SJCRH30 (cell line): ENCODE measurements at regions not wholly inside any gene's neighbourhood (a gene's known extent, or its start where the extent isn't known, plus 50 kb on each side); places are given as distances from the start of the nearest gene placed in this dataset.
A peak's percentile ranks its signal among the peaks of the same experiment; 100 is the strongest.

Experiments used
- DNase-seq, 2 experiments: peaks; one replicate each; pipeline ENCODE4 v3.0.0-alpha.2; 2015 to 2020
- H3K27ac ChIP-seq: fragments of 250-450 bp; sonication (Bioruptor Pico); 2 replicates; pipeline ENCODE4 v1.5.1; 2020; ENCODE audit warnings: mild to moderate bottlenecking, moderate library complexity
- H3K27me3 ChIP-seq: fragments of 250-450 bp; sonication (Bioruptor Pico); 2 replicates; pipeline ENCODE4 v1.5.1; 2020; ENCODE audit warnings: mild to moderate bottlenecking, moderate library complexity
- H3K36me3 ChIP-seq: fragments of 250-450 bp; sonication (Bioruptor Pico); 2 replicates; pipeline ENCODE4 v1.5.1; 2020; ENCODE audit warnings: mild to moderate bottlenecking, moderate library complexity
- H3K4me1 ChIP-seq: fragments of 250-450 bp; sonication (Bioruptor Pico); 2 replicates; pipeline ENCODE4 v1.5.1; 2020; ENCODE audit warnings: mild to moderate bottlenecking, moderate library complexity
- H3K4me3 ChIP-seq: fragments of 250-450 bp; sonication (Bioruptor Pico); 2 replicates; pipeline ENCODE4 v1.5.1; 2020; ENCODE audit warnings: mild to moderate bottlenecking, moderate library complexity
- H3K9me3 ChIP-seq: fragments of 250-450 bp; sonication (Bioruptor Pico); replicated peaks from 2 replicates; pipeline ENCODE4 v1.5.1; 2020; ENCODE audit warnings: mild to moderate bottlenecking, moderate library complexity

- no peak for DNase-seq
- Histone ChIP-seq H3K36me3 (no peaks in the 10 kb centered on the region), H3K9me3 (no peaks in the 10 kb centered on the region), H3K27me3 (no peaks in the 10 kb centered on the region), H3K4me1 (peaks cover 10% of the 10 kb centered on the region; the same call in 1 of the 2 replicates), H3K4me3 (no peak overlapping the region), H3K27ac (no peak overlapping the region)
These were observed 54.5 kb upstream of the EXOC1L start for GRCh38 chr4:55765070-55765469.

GRCh38 chr4:55768291-55768690, 51.3 kb upstream of the EXOC1L start:
- Histone ChIP-seq H3K27ac (no peak overlapping the region), H3K36me3 (no peaks in the 10 kb centered on the region), H3K4me3 (no peak overlapping the region), H3K9me3 (no peaks in the 10 kb centered on the region), H3K4me1 (peaks cover 10% of the 10 kb centered on the region; the same call in 1 of the 2 replicates), H3K27me3 (no peaks in the 10 kb centered on the region; the same call in 1 of the 2 replicates)
- DNase-seq: peak; percentile 60 to 67
